Stimulated activated naive B cell treated with anti-CD40 and anti-IgM and Interleukin-4, amounts not matched to agents 10 μg/mL and 1 μg/mL and 100 μg/mL, for 72 hours (primary cell): ENCODE measurements at regions not wholly inside any gene's neighbourhood (a gene's known extent, or its start where the extent isn't known, plus 50 kb on each side); places are given as distances from the start of the nearest gene placed in this dataset.

Experiments
- ATAC-seq, 2 donors: fragments of 150-1000 bp; cut with Tn5 transposase; replicated peaks; 2 replicates each; pipeline ENCODE4 v1.10.0; 2021; ENCODE audit warnings: moderate library complexity in 1 of 2
- DNase-seq: peaks from one replicate; pipeline ENCODE4 v3.0.0; 2021
- H3K27ac Mint-ChIP-seq: one replicate; pipeline ENCODE4 v1.8.0; 2022; ENCODE audit warnings: mild to moderate bottlenecking, mixed read lengths
- H3K27me3 Mint-ChIP-seq, 2 donors: one replicate each; pipeline ENCODE4 v1.8.0; 2022; ENCODE audit warnings: mixed read lengths in 2 of 2
- H3K36me3 Mint-ChIP-seq, 2 donors: one replicate each; pipeline ENCODE4 v1.8.0; 2022; ENCODE audit warnings: mixed read lengths in 2 of 2, mild to moderate bottlenecking in 1 of 2
- H3K4me1 Mint-ChIP-seq, 2 donors: one replicate each; pipeline ENCODE4 v1.8.0; 2022; ENCODE audit warnings: mixed read lengths in 2 of 2, mild to moderate bottlenecking in 1 of 2
- H3K4me3 Mint-ChIP-seq, 2 donors: one replicate each; pipeline ENCODE4 v1.8.0; 2022; ENCODE audit warnings: mild to moderate bottlenecking in 2 of 2, mixed read lengths in 2 of 2, moderate library complexity in 1 of 2
- H3K9me3 Mint-ChIP-seq, 2 donors: one replicate each; pipeline ENCODE4 v1.8.0; 2022; ENCODE audit warnings: mixed read lengths in 2 of 2, mild to moderate bottlenecking in 1 of 2

DNA sequence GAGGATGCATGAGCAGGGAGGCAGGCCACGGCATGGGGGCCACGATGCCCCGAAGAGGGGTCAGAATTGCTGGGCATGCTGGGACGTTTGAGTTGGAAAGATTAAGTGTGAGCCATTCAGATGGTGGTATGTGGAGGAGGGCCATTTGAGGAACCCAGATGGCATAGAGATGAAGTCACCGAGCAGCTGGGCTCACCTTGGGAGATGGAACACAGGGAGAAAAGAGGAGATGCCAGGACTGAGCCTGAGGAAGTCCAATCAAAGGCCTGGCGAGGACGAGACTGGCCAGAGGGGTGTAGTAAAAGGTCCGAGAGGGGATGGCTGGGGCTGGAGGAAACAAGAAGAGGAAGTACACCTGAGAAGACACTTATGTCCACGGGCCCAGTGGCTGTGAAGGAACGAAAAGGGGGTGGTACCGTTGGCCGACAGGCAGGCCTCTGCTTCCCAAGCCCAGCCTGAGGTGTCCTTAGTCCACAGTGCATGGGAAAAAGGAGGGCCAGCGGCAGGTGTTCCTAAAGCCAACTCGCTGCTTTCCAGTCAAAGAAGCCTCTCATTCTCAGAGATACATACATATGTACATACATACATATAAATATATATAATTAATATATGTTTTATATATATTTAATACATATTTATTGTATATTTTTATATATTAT lies 54.6 kb upstream of the CLCN4 start:
- Mint-ChIP-seq H3K27me3 (no peaks in the 10 kb centered on the region), H3K36me3 (peaks cover 25 to 44% of the 10 kb centered on the region in 2 donors), H3K4me3 (peak overlapping the region in 1 of 2 donors; percentile 70), H3K4me1 (peaks cover 29 to 50% of the 10 kb centered on the region in 2 donors), H3K9me3 (no peaks in the 10 kb centered on the region), H3K27ac (peak overlapping the region; percentile 75)
- DNase-seq = no peak
- ATAC-seq = no peak

DNA sequence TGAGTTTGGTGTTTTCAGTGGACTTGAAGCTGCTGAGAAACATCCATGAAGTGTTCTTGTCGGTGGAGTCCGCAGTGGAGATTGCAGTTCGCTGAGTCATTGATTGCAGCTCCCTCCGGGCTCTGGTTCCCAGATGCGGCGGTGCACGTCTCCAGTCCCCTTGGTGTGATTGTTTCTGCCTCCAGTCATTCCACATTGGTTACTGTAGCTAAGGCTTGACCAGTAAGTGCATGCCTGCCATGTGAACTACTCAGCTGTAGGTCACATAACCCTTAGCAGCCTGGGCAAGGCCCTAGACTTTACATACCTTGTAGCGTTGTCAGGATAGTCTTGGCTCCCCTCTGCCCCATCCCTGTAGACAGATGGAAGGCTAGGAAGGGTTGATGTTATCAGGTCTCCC lies 53.8 kb upstream of the CLCN4 start:
- peaks cover 25 to 44% of the 10 kb centered on the region in 2 donors for H3K36me3 Mint-ChIP-seq
- no peak overlapping the region for H3K4me3 Mint-ChIP-seq
- peak overlapping the region; percentile 14 for H3K27ac Mint-ChIP-seq
- DNase-seq (no peak), ATAC-seq (no peak)
- no peaks in the 10 kb centered on the region for H3K9me3 Mint-ChIP-seq
- H3K27me3 Mint-ChIP-seq = no peaks in the 10 kb centered on the region
- H3K4me1 Mint-ChIP-seq = peaks cover 32 to 57% of the 10 kb centered on the region in 2 donors

GRCh38 chrX:10104958-10105658 lies 51.7 kb upstream of the CLCN4 start:
- DNase-seq = no peak
- Mint-ChIP-seq H3K4me3 (peak overlapping the region in 1 of 2 donors; percentile 1), H3K36me3 (peaks cover 28 to 52% of the 10 kb centered on the region in 2 donors), H3K27me3 (peaks cover 0 to 3% of the 10 kb centered on the region in 2 donors), H3K27ac (peak overlapping the region; percentile 85), H3K4me1 (peaks cover 31 to 66% of the 10 kb centered on the region in 2 donors), H3K9me3 (no peaks in the 10 kb centered on the region)
- peak; percentile 79 to 80 for ATAC-seq

DNA sequence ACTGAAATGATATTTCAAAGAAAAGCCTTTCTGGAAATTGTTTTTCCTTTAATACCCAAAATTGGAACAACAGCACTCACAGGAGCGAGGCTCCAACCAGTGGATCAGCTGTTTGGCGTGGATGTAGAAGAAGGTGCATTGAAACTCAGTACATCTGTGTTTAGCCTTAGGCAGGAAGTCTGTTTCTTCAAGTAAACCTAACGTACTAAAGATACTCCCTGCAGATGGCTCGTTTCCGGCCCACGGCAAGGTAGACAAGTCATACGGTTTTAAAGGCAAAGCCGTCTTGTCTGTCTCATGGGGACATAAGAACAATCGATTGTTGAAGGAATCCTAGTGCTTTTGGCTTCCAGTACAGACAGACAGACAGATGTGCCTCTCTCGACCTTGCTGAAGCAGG lies 50.0 kb upstream of the CLCN4 start:
- peaks cover 36 to 80% of the 10 kb centered on the region in 2 donors for H3K4me1 Mint-ChIP-seq
- no peak for DNase-seq
- no peak for ATAC-seq

More for the DNA sequence above, 50.0 kb upstream of the CLCN4 start:
- peaks cover 33 to 49% of the 10 kb centered on the region in 2 donors for H3K36me3 Mint-ChIP-seq
- H3K27ac Mint-ChIP-seq = peak overlapping the region; percentile 88
- peaks cover 0 to 3% of the 10 kb centered on the region in 2 donors for H3K27me3 Mint-ChIP-seq
- peak overlapping the region in 1 of 2 donors; percentile 60 for H3K4me3 Mint-ChIP-seq
- H3K9me3 Mint-ChIP-seq = no peaks in the 10 kb centered on the region
